SK-N-SH (cell line): ENCODE measurements at regions not wholly inside any gene's neighbourhood (a gene's known extent, or its start where the extent isn't known, plus 50 kb on each side); places are given as distances from the start of the nearest gene placed in this dataset.

Experiments used
- CTCF ChIA-PET: fragments of 300-600, 350-600 bp; formaldehyde crosslinking; extraction: SDS; loops from one replicate; lab custom pipeline; 2021; lab: Yijun Ruan, JAX
- POLR2A ChIA-PET: fragments of 350-600 bp; sonication (Branson Sonifier 250); formaldehyde crosslinking; extraction: SDS; loops from one replicate; lab custom pipeline; 2020; ENCODE audit warnings: antibody characterized with exemption, inconsistent platforms; lab: Yijun Ruan, JAX
- DNase-seq: peaks from one replicate; pipeline ENCODE4 v3.0.0; 2012
- H2AFZ ChIP-seq: fragments of 200-600 bp; sonication (generic); 2 replicates; pipeline ENCODE4 v1.8.1; 2016; ENCODE audit warnings: antibody characterized with exemption, mild to moderate bottlenecking, low read depth
- H3F3A ChIP-seq: fragments of 200-600 bp; sonication (generic); replicated peaks from 2 replicates; pipeline ENCODE3; 2016; ENCODE audit warnings: antibody characterized with exemption, mild to moderate bottlenecking; ENCODE audit not compliant: insufficient read depth
- H3K27ac ChIP-seq, 2 experiments: fragments of 200-500 bp in 1 of 2; fragments of 200-600 bp in 1 of 2; sonication (Bioruptor generic) in 1 of 2; sonication (generic), shearing (Covaris generic) in 1 of 2; 2 replicates each; pipeline versions ENCODE4 v1.5.1 to v1.6.1; 2014 to 2016; ENCODE audit warnings: low read depth in 2 of 2, inconsistent platforms in 1 of 2, low read length in 1 of 2, mild to moderate bottlenecking in 1 of 2, mixed read lengths in 1 of 2
- H3K27me3 ChIP-seq: fragments of 200-600 bp; sonication (generic), shearing (Covaris generic); 2 replicates; pipeline ENCODE4 v1.6.1; 2016; ENCODE audit warnings: mixed run types; ENCODE audit not compliant: insufficient read depth
- H3K36me3 ChIP-seq, 2 experiments: fragments of 200-500 bp in 1 of 2; fragments of 200-600 bp in 1 of 2; sonication (Bioruptor generic) in 1 of 2; sonication (generic) in 1 of 2; replicated peaks in 1 of 2; 2 replicates each; pipeline versions ENCODE3 to v1.5.1; 2014 to 2016; ENCODE audit warnings: low read length in 1 of 2, mild to moderate bottlenecking in 1 of 2; ENCODE audit not compliant: insufficient read depth in 2 of 2, control insufficient read depth in 1 of 2
- H3K4me1 ChIP-seq, 2 experiments: fragments of 200-500 bp in 1 of 2; fragments of 200-600 bp in 1 of 2; sonication (Bioruptor generic) in 1 of 2; sonication (generic), shearing (Covaris generic) in 1 of 2; 2 replicates each; pipeline versions ENCODE4 v1.5.1 to v1.6.1; 2014 to 2016; ENCODE audit warnings: low read depth in 1 of 2, low read length in 1 of 2, mixed run types in 1 of 2; ENCODE audit not compliant: insufficient read depth in 2 of 2, control insufficient read depth in 1 of 2
- H3K4me2 ChIP-seq: fragments of 200-600 bp; sonication (generic), shearing (Covaris generic); 2 replicates; pipeline ENCODE4 v1.6.1; 2017; ENCODE audit warnings: mixed run types
- H3K4me3 ChIP-seq, 2 experiments: fragments of 200-500 bp in 1 of 2; fragments of 200-600 bp in 1 of 2; sonication (Bioruptor generic) in 1 of 2; sonication (generic), shearing (Covaris generic) in 1 of 2; 2 replicates each; pipeline versions ENCODE4 v1.5.1 to v1.8.1; 2014 to 2016; ENCODE audit warnings: low read depth in 2 of 2, inconsistent platforms in 1 of 2, low read length in 1 of 2, mild to moderate bottlenecking in 1 of 2, mixed read lengths in 1 of 2, moderate library complexity in 1 of 2
- H3K79me2 ChIP-seq: fragments of 200-600 bp; sonication (generic); 2 replicates; pipeline ENCODE4 v1.8.1; 2017; ENCODE audit warnings: mild to moderate bottlenecking; ENCODE audit not compliant: insufficient read depth
- H3K9ac ChIP-seq: fragments of 200-600 bp; sonication (generic); 2 replicates; pipeline ENCODE4 v1.6.1; 2017; ENCODE audit warnings: mixed run types
- H3K9me2 ChIP-seq: fragments of 200-600 bp; sonication (generic); 2 replicates; pipeline ENCODE4 v1.6.1; 2017; ENCODE audit warnings: mixed run types
- H3K9me3 ChIP-seq: fragments of 200-600 bp; sonication (generic); 2 replicates; pipeline ENCODE4 v1.6.1; 2017; ENCODE audit warnings: mixed run types, mild to moderate bottlenecking, moderate library complexity
- H4K20me1 ChIP-seq: fragments of 200-600 bp; sonication (generic); 2 replicates; pipeline ENCODE4 v1.6.1; 2017; ENCODE audit warnings: mild to moderate bottlenecking, mixed run types; ENCODE audit not compliant: insufficient read depth
- FOXJ3 ChIP-seq: sonication (generic); formaldehyde crosslinking; IDR thresholded peaks from 2 replicates; pipeline ENCODE4 v1.5.1; 2020; ENCODE audit warnings: mild to moderate bottlenecking, missing genetic modification reagents
- JUND ChIP-seq: IDR thresholded peaks from 2 replicates; pipeline ENCODE4 v1.4.0; 2012
- MXI1 ChIP-seq: IDR thresholded peaks from 2 replicates; pipeline ENCODE4 v1.6.1; 2012; ENCODE audit warnings: mild to moderate bottlenecking, low read depth, low read length, improper control_type of control experiment
- NRF1 ChIP-seq: IDR thresholded peaks from 2 replicates; pipeline ENCODE4 v1.6.1; 2012; ENCODE audit warnings: low read depth, mild to moderate bottlenecking, low read length
- RCOR1 ChIP-seq: fragments of 150-350 bp; IDR thresholded peaks from 2 replicates; pipeline ENCODE4 v1.6.1; 2017; ENCODE audit warnings: antibody characterized with exemption, low read length
- RXRA ChIP-seq: IDR thresholded peaks from 2 replicates; pipeline ENCODE4 v1.4.0; 2012; ENCODE audit warnings: low read depth, mild to moderate bottlenecking, borderline replicate concordance
- WGBS: methylation state at CpG from one replicate; pipeline ENCODE4 v1.1.6; 2017; ENCODE audit warnings: low lambda C conversion rate; 5-methylcytosine and 5-hydroxymethylcytosine counted together
- TF ChIP-seq, protein P1 (sequence below): fragments of 200-600 bp; sonication (generic); IDR thresholded peaks from 2 replicates; pipeline ENCODE4 v1.6.1; 2017; ENCODE audit warnings: antibody characterized with exemption, mild to moderate bottlenecking, moderate library complexity
- TF ChIP-seq, protein P2 (sequence below): fragments of 150-350 bp; IDR thresholded peaks from 2 replicates; pipeline ENCODE4 v1.6.1; 2016; ENCODE audit warnings: mild to moderate bottlenecking, low read depth, low read length
- TF ChIP-seq, protein P3 (sequence below): IDR thresholded peaks from 2 replicates; pipeline ENCODE4 v1.4.0; 2012; ENCODE audit warnings: low read depth, borderline replicate concordance
- TF ChIP-seq, protein P4 (sequence below): IDR thresholded peaks from 2 replicates; pipeline ENCODE4; 2012

- no peaks in the 10 kb centered on the region for H4K20me1 ChIP-seq
- ChIA-PET POLR2A (no interaction called here), CTCF (no interaction called here)
- no peaks in the 10 kb centered on the region for H3K9me2 ChIP-seq
- no peak overlapping the region for H3K4me3 ChIP-seq
- no peaks in the 10 kb centered on the region for H3F3A ChIP-seq
- H3K9me3 ChIP-seq = no peaks in the 10 kb centered on the region
- no peak overlapping the region for H3K27ac ChIP-seq
- no peak overlapping the region for H3K4me2 ChIP-seq
- no peak for DNase-seq
- H3K79me2 ChIP-seq = no peaks in the 10 kb centered on the region
- no peaks in the 10 kb centered on the region for H3K4me1 ChIP-seq
- H3K36me3 ChIP-seq = no peaks in the 10 kb centered on the region
- H3K9ac ChIP-seq = no peak overlapping the region
- TF ChIP-seq, protein P1, sequence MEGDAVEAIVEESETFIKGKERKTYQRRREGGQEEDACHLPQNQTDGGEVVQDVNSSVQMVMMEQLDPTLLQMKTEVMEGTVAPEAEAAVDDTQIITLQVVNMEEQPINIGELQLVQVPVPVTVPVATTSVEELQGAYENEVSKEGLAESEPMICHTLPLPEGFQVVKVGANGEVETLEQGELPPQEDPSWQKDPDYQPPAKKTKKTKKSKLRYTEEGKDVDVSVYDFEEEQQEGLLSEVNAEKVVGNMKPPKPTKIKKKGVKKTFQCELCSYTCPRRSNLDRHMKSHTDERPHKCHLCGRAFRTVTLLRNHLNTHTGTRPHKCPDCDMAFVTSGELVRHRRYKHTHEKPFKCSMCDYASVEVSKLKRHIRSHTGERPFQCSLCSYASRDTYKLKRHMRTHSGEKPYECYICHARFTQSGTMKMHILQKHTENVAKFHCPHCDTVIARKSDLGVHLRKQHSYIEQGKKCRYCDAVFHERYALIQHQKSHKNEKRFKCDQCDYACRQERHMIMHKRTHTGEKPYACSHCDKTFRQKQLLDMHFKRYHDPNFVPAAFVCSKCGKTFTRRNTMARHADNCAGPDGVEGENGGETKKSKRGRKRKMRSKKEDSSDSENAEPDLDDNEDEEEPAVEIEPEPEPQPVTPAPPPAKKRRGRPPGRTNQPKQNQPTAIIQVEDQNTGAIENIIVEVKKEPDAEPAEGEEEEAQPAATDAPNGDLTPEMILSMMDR = peak; percentile 33; the same call in 1 of the 2 replicates
- no peak for TF ChIP-seq MXI1
- TF ChIP-seq, all 33 proteins: peak for 1
- Histone ChIP-seq H2AFZ (no peak overlapping the region), H3K27me3 (no peaks in the 10 kb centered on the region)
- 30% methylated on average over 6 of the region's 6 CpGs for WGBS
These were observed 2038.9 kb upstream of the ADGRL3 start for GRCh38 chr4:59161249-59161648.

- ChIA-PET CTCF (no interaction called here), POLR2A (no interaction called here)
- H3K9me3 ChIP-seq = no peaks in the 10 kb centered on the region; the same call in 1 of the 2 replicates
- DNase-seq = no peak
- 8% methylated on average over 1 of the region's 1 CpG for WGBS
- H3K27me3 ChIP-seq = no peaks in the 10 kb centered on the region
- H3K9me2 ChIP-seq = no peaks in the 10 kb centered on the region
- TF ChIP-seq RCOR1 (no peak), NRF1 (no peak), RXRA (no peak), JUND (no peak), FOXJ3 (CRISPR knock-in tag) (no peak), MXI1 (no peak)
- TF ChIP-seq, protein P2, sequence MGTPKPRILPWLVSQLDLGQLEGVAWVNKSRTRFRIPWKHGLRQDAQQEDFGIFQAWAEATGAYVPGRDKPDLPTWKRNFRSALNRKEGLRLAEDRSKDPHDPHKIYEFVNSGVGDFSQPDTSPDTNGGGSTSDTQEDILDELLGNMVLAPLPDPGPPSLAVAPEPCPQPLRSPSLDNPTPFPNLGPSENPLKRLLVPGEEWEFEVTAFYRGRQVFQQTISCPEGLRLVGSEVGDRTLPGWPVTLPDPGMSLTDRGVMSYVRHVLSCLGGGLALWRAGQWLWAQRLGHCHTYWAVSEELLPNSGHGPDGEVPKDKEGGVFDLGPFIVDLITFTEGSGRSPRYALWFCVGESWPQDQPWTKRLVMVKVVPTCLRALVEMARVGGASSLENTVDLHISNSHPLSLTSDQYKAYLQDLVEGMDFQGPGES = no peak
- TF ChIP-seq, protein P3, sequence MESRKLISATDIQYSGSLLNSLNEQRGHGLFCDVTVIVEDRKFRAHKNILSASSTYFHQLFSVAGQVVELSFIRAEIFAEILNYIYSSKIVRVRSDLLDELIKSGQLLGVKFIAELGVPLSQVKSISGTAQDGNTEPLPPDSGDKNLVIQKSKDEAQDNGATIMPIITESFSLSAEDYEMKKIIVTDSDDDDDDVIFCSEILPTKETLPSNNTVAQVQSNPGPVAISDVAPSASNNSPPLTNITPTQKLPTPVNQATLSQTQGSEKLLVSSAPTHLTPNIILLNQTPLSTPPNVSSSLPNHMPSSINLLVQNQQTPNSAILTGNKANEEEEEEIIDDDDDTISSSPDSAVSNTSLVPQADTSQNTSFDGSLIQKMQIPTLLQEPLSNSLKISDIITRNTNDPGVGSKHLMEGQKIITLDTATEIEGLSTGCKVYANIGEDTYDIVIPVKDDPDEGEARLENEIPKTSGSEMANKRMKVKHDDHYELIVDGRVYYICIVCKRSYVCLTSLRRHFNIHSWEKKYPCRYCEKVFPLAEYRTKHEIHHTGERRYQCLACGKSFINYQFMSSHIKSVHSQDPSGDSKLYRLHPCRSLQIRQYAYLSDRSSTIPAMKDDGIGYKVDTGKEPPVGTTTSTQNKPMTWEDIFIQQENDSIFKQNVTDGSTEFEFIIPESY = no peak
- TF ChIP-seq, protein P4, sequence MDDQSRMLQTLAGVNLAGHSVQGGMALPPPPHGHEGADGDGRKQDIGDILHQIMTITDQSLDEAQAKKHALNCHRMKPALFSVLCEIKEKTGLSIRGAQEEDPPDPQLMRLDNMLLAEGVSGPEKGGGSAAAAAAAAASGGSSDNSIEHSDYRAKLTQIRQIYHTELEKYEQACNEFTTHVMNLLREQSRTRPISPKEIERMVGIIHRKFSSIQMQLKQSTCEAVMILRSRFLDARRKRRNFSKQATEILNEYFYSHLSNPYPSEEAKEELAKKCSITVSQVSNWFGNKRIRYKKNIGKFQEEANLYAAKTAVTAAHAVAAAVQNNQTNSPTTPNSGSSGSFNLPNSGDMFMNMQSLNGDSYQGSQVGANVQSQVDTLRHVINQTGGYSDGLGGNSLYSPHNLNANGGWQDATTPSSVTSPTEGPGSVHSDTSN = no peak
- H3K79me2 ChIP-seq = no peaks in the 10 kb centered on the region
- H3K36me3 ChIP-seq = peaks cover 0 to 4% of the 10 kb centered on the region in 2 experiments
- no peaks in the 10 kb centered on the region for H3F3A ChIP-seq
- H3K4me1 ChIP-seq = no peaks in the 10 kb centered on the region
- H3K9ac ChIP-seq = no peak overlapping the region
- no peak overlapping the region for H2AFZ ChIP-seq
- H3K4me2 ChIP-seq = no peak overlapping the region
- H3K27ac ChIP-seq = no peak overlapping the region
- no peak overlapping the region for H3K4me3 ChIP-seq
- no peaks in the 10 kb centered on the region for H4K20me1 ChIP-seq
These were observed 2024.5 kb upstream of the ADGRL3 start for GRCh38 chr4:59175617-59176016.
